K562 (cell line): ENCODE measurements at regions not wholly inside any gene's neighbourhood (a gene's known extent, or its start where the extent isn't known, plus 50 kb on each side); places are given as distances from the start of the nearest gene placed in this dataset.

ENCODE experiments used
- ATAC-seq: fragments of 200-7000 bp; cut with Tn5 transposase; 3 replicates; pipeline ENCODE4 v1.9.1; 2020; ENCODE audit warnings: moderate library complexity
- BruUV-seq: library from RNA; stranded (reverse); fragments of 400-500 nt; replicated peaks from 2 replicates; lab custom pipeline; 2021; lab: Mats Ljungman, UMichigan
- CTCF ChIA-PET: fragments of 300-600 bp; formaldehyde crosslinking; extraction: SDS; loops from one replicate; lab custom pipeline; 2021; ENCODE audit warnings: low intra/inter-chr PET ratio; lab: Yijun Ruan, JAX
- POLR2A ChIA-PET: fragments of 300-600, 350-650 bp; sonication (Branson Sonifier 250); formaldehyde crosslinking; extraction: SDS; loops from one replicate; lab custom pipeline; 2021; ENCODE audit warnings: antibody characterized with exemption, inconsistent platforms; lab: Yijun Ruan, JAX
- DNase-seq, 4 experiments: peaks; one replicate each; pipeline versions ENCODE4 v3.0.0 to v3.0.0-alpha.2; 2011 to 2018; ENCODE audit warnings: low spot score in 3 of 4, mixed read lengths in 3 of 4; ENCODE audit errors: extremely low read depth in 1 of 4
- FAIRE-seq: peaks from 2 replicates; lab custom pipeline; 2011; peaks lifted over from hg19 to GRCh38; lab: Jason Lieb, UNC
- H2AFZ ChIP-seq: 2 replicates; pipeline ENCODE4 v1.6.0; 2011; ENCODE audit warnings: low read depth, low read length, control low read depth, inconsistent platforms
- H3K27ac ChIP-seq: fragments of 200-600 bp; 3 replicates; pipeline ENCODE4 v1.8.0; 2011; ENCODE audit warnings: low read depth, mild to moderate bottlenecking, control low read depth, inconsistent platforms, low read length, moderate library complexity, mixed read lengths; ENCODE audit errors: extremely low read depth
- H3K27me3 ChIP-seq, 2 experiments: fragments of 300-600 bp in 1 of 2; 2 replicates in 1 of 2; 3 replicates in 1 of 2; pipeline versions ENCODE4 v1.6.0 to v1.8.0; 2011; ENCODE audit warnings: inconsistent platforms in 2 of 2, low read length in 2 of 2, mild to moderate bottlenecking in 1 of 2, mixed read lengths in 1 of 2, moderate library complexity in 1 of 2; ENCODE audit not compliant: control insufficient read depth in 2 of 2, insufficient read depth in 2 of 2
- H3K36me3 ChIP-seq: fragments of 300-600 bp; 3 replicates; pipeline ENCODE4 v1.8.0; 2011; ENCODE audit warnings: mild to moderate bottlenecking, low read length, inconsistent platforms; ENCODE audit not compliant: control insufficient read depth, insufficient read depth
- H3K4me1 ChIP-seq, 2 experiments: fragments of 200-600 bp in 1 of 2; replicated peaks in 1 of 2; 2 replicates in 1 of 2; 3 replicates in 1 of 2; pipeline versions ENCODE4 v1.5.1 to v1.8.0; 2011; ENCODE audit warnings: inconsistent platforms in 2 of 2, low read length in 2 of 2, mild to moderate bottlenecking in 1 of 2, mixed read lengths in 1 of 2, moderate library complexity in 1 of 2; ENCODE audit not compliant: control insufficient read depth in 2 of 2, insufficient read depth in 2 of 2
- H3K4me2 ChIP-seq: 2 replicates; pipeline ENCODE4 v1.6.1; 2011; ENCODE audit warnings: low read length, control low read depth, inconsistent platforms, mixed read lengths; ENCODE audit not compliant: insufficient read depth
- H3K4me3 ChIP-seq: fragments of 200-600 bp; sonication (generic), shearing (Covaris generic); 2 replicates; pipeline ENCODE4 v1.5.1; 2016; ENCODE audit warnings: control low read depth, inconsistent platforms
- H3K79me2 ChIP-seq: fragments of 200-600 bp; 3 replicates; pipeline ENCODE4 v1.8.0; 2011; ENCODE audit warnings: low read length, inconsistent platforms; ENCODE audit not compliant: control insufficient read depth, insufficient read depth
- H3K9ac ChIP-seq, 2 experiments: 2 replicates each; pipeline versions ENCODE4 v1.6.0 to v1.6.1; 2011; ENCODE audit warnings: low read depth in 2 of 2, low read length in 2 of 2, control low read depth in 1 of 2, inconsistent platforms in 1 of 2, mild to moderate bottlenecking in 1 of 2, mixed read lengths in 1 of 2; ENCODE audit not compliant: insufficient read depth in 1 of 2
- H3K9me1 ChIP-seq: one replicate; pipeline ENCODE4 v1.6.0; 2011; ENCODE audit warnings: inconsistent platforms, mild to moderate bottlenecking, low read length, moderate library complexity; ENCODE audit not compliant: control insufficient read depth, insufficient read depth
- H3K9me3 ChIP-seq: replicated peaks from 2 replicates; pipeline ENCODE4 v1.5.1; 2011; ENCODE audit warnings: low read depth, low read length, inconsistent platforms; ENCODE audit not compliant: control insufficient read depth, insufficient read depth
- H4K20me1 ChIP-seq: replicated peaks from 2 replicates; pipeline ENCODE4 v1.6.1; 2011; ENCODE audit warnings: low read length, inconsistent platforms, mixed read lengths; ENCODE audit not compliant: control insufficient read depth, insufficient read depth
- CBX5 ChIP-seq: IDR thresholded peaks from 2 replicates; pipeline ENCODE4 v1.6.1; 2014; ENCODE audit warnings: low read depth, borderline replicate concordance
- ELK1 ChIP-seq: sonication (generic); formaldehyde crosslinking; IDR thresholded peaks from 2 replicates; pipeline ENCODE4 v1.8.1; 2022; ENCODE audit warnings: missing genetic modification reagents
- HSF4 ChIP-seq: fragments of 250-450 bp; sonication (Bioruptor Pico); IDR thresholded peaks from 2 replicates; pipeline ENCODE4 v2.1.2; 2022; ENCODE audit warnings: mild to moderate bottlenecking, moderate library complexity, borderline replicate concordance
- KDM2B ChIP-seq: fragments of 250-450 bp; sonication (Bioruptor Pico); IDR thresholded peaks from 2 replicates; pipeline ENCODE4 v1.8.0; 2021; ENCODE audit warnings: mild to moderate bottlenecking, moderate library complexity
- LEF1 ChIP-seq: fragments of 450-650 bp; IDR thresholded peaks from 2 replicates; pipeline ENCODE4 v1.6.1; 2016; ENCODE audit warnings: mild to moderate bottlenecking
- NONO ChIP-seq, 2 experiments: fragments of 200-400 bp in 1 of 2; fragments of 450-650 bp in 1 of 2; formaldehyde crosslinking in 1 of 2; IDR thresholded peaks; 2 replicates each; pipeline ENCODE4 v1.6.1; 2017; ENCODE audit warnings: low read depth in 2 of 2, mild to moderate bottlenecking in 2 of 2, moderate library complexity in 2 of 2, low read length in 1 of 2
- SMARCE1 ChIP-seq: fragments of 450-650 bp; IDR thresholded peaks from 2 replicates; pipeline ENCODE4 v1.7.1; 2016; ENCODE audit warnings: mild to moderate bottlenecking
- THRA ChIP-seq: fragments of 450-650 bp; IDR thresholded peaks from 2 replicates; pipeline ENCODE4 v1.6.1; 2017; ENCODE audit warnings: mild to moderate bottlenecking, moderate library complexity
- WGBS: fragments of 100-300 bp; shearing (Covaris generic); methylation state at CpG from one replicate; pipeline ENCODE4 v1.1.6; 2016; ENCODE audit warnings: low coverage, mixed read lengths; ENCODE audit not compliant: insufficient coverage; ENCODE audit errors: missing lambda C conversion rate; 5-methylcytosine and 5-hydroxymethylcytosine counted together
- in situ Hi-C: fragments of 300-500 bp; cut with MboI; formaldehyde crosslinking; loops from 4 replicates; pipeline ENCODE4 v1.15.0; 2018; ENCODE audit warnings: inconsistent platforms, mixed read lengths
- intact Hi-C: fragments of 100-400 bp; cut with micrococcal nuclease; formaldehyde crosslinking; loops from 2 replicates; pipeline ENCODE4 v1.14.2; 2022
- TF ChIP-seq, protein P1 (sequence below), 2 experiments: fragments of 450-650 bp in 1 of 2; sonication (generic) in 1 of 2; formaldehyde crosslinking in 1 of 2; IDR thresholded peaks; 2 replicates each; pipeline versions ENCODE4 v1.7.1 to v1.9.0; 2016 to 2022; ENCODE audit warnings: inconsistent platforms in 1 of 2, mild to moderate bottlenecking in 1 of 2, missing genetic modification reagents in 1 of 2

DNA sequence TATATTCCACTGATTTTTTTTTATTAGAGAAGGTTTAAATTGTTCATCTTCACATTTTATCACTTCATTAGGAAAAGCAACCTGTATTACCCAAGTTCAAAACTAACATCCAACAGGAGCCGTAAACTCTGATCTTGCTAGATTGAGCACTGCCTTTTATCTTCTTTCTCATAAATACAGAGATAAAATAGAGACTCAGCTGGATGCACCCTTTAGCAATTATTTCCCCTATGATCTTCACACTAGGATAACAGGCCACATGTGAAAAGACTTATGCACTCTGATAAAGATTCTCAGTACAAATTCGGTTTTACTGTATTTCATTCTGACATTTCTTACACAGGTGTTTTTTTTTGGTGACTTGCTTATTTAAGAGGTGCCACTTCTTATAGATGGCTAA is 2438.2 kb upstream of the PCDH20 start:
- Histone ChIP-seq H3K9ac (no peak overlapping the region), H3K4me3 (no peak overlapping the region), H2AFZ (no peak overlapping the region), H3K79me2 (no peaks in the 10 kb centered on the region), H3K27ac (no peak overlapping the region), H3K36me3 (no peaks in the 10 kb centered on the region), H3K4me1 (no peaks in the 10 kb centered on the region), H3K9me3 (no peaks in the 10 kb centered on the region), H3K9me1 (no peaks in the 10 kb centered on the region), H3K27me3 (no peaks in the 10 kb centered on the region), H4K20me1 (no peaks in the 10 kb centered on the region), H3K4me2 (no peak overlapping the region)
- BruUV-seq: no TSS peak
- TF ChIP-seq HSF4 (CRISPR knock-in tag) (no peak), KDM2B (CRISPR knock-in tag) (no peak), NONO (IDR thresholded peaks at IDR 0.05; ENCODE audit: low read depth in 2 of 2, low read length in 1 of 2) (no peak), LEF1 (no peak), THRA (no peak), SMARCE1 (no peak), ELK1 (CRISPR knock-in tag) (no peak), CBX5 (no peak)
- TF ChIP-seq, protein P1, sequence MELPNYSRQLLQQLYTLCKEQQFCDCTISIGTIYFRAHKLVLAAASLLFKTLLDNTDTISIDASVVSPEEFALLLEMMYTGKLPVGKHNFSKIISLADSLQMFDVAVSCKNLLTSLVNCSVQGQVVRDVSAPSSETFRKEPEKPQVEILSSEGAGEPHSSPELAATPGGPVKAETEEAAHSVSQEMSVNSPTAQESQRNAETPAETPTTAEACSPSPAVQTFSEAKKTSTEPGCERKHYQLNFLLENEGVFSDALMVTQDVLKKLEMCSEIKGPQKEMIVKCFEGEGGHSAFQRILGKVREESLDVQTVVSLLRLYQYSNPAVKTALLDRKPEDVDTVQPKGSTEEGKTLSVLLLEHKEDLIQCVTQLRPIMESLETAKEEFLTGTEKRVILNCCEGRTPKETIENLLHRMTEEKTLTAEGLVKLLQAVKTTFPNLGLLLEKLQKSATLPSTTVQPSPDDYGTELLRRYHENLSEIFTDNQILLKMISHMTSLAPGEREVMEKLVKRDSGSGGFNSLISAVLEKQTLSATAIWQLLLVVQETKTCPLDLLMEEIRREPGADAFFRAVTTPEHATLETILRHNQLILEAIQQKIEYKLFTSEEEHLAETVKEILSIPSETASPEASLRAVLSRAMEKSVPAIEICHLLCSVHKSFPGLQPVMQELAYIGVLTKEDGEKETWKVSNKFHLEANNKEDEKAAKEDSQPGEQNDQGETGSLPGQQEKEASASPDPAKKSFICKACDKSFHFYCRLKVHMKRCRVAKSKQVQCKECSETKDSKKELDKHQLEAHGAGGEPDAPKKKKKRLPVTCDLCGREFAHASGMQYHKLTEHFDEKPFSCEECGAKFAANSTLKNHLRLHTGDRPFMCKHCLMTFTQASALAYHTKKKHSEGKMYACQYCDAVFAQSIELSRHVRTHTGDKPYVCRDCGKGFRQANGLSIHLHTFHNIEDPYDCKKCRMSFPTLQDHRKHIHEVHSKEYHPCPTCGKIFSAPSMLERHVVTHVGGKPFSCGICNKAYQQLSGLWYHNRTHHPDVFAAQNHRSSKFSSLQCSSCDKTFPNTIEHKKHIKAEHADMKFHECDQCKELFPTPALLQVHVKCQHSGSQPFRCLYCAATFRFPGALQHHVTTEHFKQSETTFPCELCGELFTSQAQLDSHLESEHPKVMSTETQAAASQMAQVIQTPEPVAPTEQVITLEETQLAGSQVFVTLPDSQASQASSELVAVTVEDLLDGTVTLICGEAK (IDR thresholded peaks at IDR 0.05): no peak
- TF ChIP-seq, protein P1 (CRISPR knock-in tag; IDR thresholded peaks at IDR 0.05): no peak
- intact Hi-C loops (no loop called here), in situ Hi-C loops (no loop called here)
- CTCF ChIA-PET: no interaction called here
- FAIRE-seq (no peak), ATAC-seq (no peak), DNase-seq (no peak)
- POLR2A ChIA-PET: no interaction called here
- 6% methylated on average over 2 of the region's 2 CpGs for WGBS
